COR-L47 (cell line): ENCODE measurements at regions not wholly inside any gene's neighbourhood (a gene's known extent, or its start where the extent isn't known, plus 50 kb on each side); places are given as distances from the start of the nearest gene placed in this dataset.
A peak's percentile ranks its signal among the peaks of the same experiment; 100 is the strongest.

Experiments
- DNase-seq: peaks from one replicate; lab custom pipeline; 2025; lab: John Stamatoyannopoulos, UW

- DNase-seq, result no peak
These were observed 51.4 kb upstream of the KANK4 start for GRCh38 chr1:62370594-62370993.

- DNase-seq, result no peak
These were observed 52.1 kb upstream of the KANK4 start for GRCh38 chr1:62371375-62371774.

GRCh38 chr1:62373221-62373620 is 54.0 kb upstream of the KANK4 start:
- DNase-seq, result no peak

- DNase-seq, result peak; percentile 86
These were observed 57.9 kb upstream of the KANK4 start for GRCh38 chr1:62377043-62377562.

GRCh38 chr1:62380181-62380580 is 56.7 kb upstream of the USP1 start:
- DNase-seq, result no peak

GRCh38 chr1:62381831-62382657 is 54.8 kb upstream of the USP1 start:
- no peak for DNase-seq

- DNase-seq, result no peak
These were observed 54.2 kb upstream of the USP1 start for GRCh38 chr1:62382658-62382955.

GRCh38 chr1:62384276-62385005 is 52.4 kb upstream of the USP1 start:
- DNase-seq, result peak; percentile 74

- no peak for DNase-seq
These were observed 50.9 kb upstream of the USP1 start for GRCh38 chr1:62385923-62386322.

GRCh38 chr1:62386351-62387121 is 50.3 kb upstream of the USP1 start:
- no peak for DNase-seq
